Fibroblast of skin of back (primary cell): ENCODE measurements at regions not wholly inside any gene's neighbourhood (a gene's known extent, or its start where the extent isn't known, plus 50 kb on each side); places are given as distances from the start of the nearest gene placed in this dataset.
"Not testable (repeated sequence)": the region's sequence is repeated elsewhere in the genome, so short reads cannot be mapped to it uniquely, and the experiment has no call there.

Source experiments
- DNase-seq: peaks from one replicate; pipeline ENCODE4 v3.0.0-alpha.2; 2013

DNA sequence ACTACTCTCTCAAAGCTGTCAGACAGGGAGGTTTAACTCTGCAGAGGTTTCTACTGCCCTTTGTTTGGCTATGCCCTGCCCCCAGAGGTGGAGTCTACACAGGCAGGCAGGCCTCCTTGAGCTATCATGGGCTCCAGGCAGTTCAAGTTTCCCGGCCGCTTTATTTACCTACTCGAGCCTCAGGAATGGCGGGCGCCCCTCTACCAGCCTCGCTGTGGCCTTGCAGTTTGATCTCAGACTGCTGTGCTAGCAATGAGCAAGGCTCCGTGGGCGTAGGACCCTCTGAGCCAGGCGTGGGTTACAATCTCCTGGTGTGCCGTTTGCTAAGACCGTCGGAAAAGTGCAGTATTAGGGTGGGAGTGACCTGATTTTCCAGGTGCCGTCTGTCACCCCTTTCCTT lies 124.3 kb downstream of the PTCHD1 start:
- not testable (repeated sequence) for DNase-seq

DNA sequence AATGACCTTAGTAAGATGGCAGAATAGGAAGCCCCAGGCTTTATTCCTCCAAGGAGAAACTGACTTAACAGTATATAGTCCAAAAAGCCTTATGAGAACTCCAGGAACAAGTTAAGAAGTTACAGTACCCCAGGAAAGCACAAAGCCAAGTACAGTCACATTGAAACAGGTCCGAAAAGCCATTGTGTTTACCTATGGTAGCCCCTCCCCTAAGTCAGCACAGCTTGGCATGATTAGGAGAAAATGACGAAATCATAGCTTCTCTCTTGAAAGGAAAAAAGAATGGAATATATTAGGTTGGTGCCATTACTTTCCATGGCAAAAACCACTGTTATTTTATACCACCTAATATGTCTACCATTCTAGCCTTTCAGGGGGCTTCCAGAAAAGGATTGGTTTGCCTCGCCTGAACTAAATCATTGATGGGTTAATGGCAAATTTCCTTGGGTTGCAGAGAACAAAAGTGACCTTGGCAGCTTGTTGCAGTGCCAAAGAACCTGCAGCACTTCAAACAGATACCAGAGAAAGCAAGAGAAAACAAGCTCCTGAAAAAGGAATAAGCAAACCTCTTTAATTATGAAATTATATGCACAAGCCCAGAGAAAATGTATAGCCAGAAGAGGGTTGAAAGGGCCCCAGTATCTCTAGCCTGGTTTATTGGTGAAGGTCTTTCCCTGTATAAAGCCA lies 130.6 kb downstream of the PTCHD1 start:
- DNase-seq, result no peak

DNA sequence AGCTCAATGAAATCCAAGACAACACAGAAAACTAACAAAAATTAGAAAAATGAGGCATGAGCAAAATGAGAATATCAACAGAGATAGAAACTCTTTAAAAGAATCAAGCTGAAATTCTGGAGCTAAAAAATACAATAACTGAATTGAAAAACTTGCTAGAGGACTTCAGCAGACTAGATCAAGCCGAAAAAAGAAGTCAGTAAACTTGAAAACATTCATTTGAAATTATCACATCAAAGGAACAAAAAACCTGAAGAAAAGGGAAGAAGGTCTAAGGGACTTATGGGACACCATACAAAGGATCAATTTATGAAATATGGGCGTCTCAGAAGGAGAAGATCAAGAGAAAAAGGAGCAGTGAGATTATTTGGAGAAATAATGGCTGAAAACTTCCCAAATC lies 131.3 kb downstream of the PTCHD1 start:
- DNase-seq, result no peak

DNA sequence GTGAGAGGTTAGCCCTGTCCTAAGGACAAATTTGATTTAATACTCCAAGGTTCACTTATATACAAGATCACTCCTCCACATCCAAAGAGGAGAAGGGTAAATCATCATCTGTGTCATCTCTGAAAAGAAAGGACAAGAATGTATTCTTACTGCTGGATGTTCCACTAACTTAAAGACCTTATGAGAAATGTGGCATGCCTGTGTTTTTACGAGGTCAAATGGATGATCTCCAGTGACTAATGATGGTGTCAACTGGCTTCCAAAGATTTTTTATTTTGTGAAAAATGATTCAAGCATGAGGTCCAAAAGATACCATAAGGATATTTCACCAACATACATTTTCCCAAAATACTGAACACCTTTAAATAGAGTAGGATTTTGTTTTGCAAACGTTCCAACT lies 143.4 kb downstream of the PTCHD1 start:
- DNase-seq, result peak; percentile 63

DNA sequence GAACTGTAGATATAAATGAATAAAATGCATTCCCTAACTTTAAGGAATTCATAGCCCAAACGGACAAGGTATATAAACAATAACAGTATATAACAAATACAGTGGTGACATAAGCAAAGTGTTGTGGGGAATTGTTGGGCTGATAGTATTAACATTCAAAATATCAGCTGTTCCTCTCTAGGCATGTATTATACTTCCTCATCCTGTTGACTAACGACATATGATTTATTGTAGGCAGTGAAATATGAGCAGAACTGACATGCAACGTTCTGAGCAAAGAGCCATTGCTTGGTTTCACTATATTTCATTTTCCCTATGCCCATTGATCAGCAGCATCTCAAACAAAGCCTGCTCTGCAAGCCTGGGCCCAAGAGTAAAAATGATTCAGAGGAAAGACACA lies 143.9 kb downstream of the PTCHD1 start:
- DNase-seq, result no peak

DNA sequence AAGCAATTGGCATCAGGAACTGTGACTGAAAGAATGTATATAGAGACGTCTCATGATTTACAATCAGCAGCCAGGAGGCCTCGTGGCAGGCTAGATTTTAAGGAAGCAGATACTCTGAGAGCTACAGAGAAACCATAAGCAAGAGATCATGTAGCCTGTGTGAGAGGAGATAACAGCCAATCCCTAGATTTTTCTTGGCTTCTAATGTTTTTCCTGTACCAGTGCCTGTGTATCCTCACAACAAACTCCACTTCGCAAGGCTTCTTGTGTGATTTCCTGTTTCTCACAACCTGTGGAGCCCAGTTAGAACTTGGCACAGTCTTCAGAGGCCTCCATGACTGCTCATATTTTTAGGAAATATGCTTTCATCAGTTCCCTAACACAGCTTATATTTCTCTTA lies 147.9 kb downstream of the PTCHD1 start:
- DNase-seq, result no peak

DNA sequence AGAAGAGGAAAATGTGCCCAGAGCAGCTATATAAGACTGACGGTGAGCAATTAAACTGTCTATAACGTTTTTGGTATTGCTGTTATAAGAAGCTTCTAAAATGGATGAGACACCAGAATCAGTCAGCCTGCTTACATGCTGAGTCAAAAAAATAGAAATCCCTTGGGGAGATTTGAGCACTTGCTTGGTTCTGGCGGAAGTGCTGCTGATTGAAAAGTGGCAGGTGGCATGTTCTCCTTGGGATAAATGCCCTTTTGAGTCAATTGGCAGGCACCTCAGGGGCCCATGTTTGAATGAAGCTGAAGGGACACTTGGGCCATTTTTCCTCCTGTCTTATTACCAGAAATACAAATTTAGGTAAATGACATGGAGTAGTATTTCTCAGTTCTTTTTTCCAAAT lies 148.7 kb downstream of the PTCHD1 start:
- no peak for DNase-seq

DNA sequence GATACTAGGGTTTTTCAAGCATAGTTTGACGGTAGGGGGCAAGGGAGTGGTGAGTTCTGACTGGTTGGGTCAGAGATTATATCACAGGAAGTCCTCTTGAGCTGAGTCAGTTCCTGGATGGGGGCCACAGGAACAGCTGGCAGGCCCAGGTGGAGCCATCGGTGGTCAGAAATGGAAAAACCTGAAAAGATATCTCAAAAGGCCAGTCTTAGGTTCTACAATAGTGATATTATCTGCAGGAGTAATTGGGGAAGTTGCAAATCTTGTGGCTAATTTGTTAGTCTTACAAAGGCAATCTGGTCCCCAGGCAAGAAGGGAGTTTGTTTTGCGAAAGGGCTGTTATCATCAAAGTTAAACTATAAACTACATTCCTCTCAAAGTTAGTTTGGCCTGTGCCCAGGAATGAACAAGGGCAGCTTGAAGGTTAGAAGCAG lies 159.3 kb downstream of the PTCHD1 start:
- DNase-seq, result no peak

DNA sequence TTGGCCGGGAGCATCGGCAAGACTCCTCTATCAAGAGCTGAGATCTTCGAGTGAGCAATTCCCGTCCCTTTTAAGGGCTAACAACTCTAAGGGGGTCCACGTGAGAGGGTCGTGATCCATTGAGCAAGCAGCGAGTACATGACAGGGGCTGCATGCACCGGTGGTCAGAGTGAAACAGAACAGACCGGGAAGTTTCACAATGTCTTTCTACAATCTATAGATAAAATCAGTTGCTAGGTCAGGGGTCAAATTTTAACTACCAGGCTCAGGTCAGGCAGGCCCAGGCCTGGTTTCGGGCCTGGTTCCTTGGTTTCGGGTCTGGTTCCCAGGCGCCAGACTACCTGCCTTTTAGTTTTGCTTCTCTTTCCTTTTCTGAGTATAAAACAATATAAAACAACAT lies 160.1 kb downstream of the PTCHD1 start:
- no peak for DNase-seq

DNA sequence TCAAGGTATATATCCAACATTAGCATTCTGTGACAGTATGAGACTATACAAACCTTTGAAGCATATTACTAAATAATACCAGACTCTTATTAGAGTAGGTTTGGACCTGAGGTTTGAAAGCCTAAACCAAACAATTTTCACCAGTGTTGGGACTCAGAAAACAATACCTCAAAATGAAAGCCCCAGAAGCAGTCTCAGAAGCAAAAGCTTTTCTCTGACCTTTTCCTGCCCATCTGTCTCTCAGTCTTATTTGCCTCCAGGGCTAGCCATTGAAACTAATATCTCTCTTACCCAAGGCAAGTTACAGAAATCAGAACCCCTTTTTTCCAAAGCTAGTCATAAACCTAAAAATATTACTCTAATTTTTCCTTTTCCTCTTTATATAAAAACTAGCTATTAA lies 163.3 kb downstream of the PTCHD1 start:
- no peak for DNase-seq

DNA sequence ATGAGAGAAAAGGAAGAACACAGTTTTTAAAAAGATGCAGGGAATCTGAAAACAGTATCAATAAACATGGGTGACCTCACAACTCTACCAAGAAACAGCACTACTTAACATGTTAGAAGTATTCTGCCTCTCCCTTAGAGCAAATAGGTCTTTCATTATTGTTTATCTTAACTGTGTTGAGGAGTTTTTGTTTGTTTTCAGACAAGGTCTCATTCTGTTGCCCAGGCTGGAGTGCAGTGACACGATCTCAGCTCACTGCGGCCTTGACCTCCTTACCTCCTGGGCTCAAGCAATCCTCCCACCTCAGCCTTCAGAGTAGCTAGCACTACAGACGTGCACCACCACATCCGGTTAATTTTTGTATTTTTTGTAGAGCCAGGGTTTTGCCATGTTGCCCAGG lies 165.3 kb upstream of the PRDX4 start:
- no peak for DNase-seq

DNA sequence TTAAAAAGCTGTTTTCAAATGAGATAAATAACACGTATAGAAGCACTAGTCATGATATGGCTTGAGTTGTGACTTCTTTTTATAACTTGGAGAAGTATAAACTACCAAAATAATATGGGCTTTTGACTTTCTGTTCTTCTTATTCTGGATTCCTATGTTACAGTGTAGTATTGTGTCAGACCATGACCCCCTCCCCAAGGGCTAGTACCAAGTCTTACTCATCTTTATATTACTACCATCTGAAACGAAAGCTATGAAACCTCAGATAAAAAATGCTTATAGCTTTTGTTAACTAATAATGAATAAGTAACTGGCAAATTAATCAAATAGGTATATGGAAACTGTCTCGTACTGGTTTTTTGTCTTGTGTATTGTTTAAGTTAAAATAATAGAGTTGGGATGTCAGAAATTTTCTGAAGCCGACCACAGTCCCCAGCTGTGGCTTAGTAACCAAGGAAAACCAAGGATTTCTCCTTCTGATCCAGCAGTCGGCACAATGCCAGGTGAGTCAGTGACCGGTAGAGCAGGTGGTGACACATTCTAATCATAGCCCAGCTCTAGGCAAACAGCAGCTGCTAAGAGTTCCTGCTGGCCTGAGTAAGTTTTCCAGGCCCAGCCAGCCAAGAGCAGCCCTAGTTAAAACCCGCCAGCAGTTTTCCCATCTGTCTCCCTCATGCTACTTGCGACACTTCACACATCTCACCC lies 163.3 kb upstream of the PRDX4 start:
- peak; percentile 87 for DNase-seq

DNA sequence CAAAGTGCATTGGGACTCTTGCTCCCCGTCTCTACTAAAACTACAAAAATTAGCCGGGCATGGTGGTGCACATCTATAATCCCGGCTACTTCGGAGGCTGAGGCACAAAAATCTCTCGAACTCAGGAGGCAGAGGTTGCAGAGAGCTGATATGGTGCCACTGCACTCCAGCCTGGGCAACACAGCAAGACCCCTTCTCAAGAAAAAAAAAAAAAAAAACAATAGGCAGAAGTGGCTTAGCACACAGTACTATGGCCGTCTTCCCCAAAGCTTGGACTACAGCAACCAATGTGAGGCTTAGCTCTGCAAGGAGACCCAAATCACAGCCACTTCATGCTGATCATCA lies 162.8 kb upstream of the PRDX4 start:
- no peak for DNase-seq

DNA sequence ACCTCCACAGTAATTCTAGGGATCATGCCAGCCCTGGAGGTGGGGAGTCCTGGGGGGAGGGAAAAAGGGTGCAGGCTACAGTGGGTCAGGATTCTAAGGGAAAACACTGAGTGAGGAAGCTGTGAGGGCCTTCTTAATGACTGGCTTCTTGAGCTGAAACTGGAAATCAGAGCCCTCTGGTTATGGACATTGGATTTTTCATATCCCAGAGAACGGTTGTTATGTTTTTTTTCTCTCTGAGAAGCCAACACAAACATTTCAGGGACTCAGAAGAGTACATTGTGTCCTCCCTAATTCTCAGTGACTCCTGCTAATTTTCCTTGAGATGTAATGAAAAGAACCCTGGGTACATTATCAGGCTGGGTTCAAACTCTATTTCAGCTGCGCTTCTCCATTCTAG lies 162.4 kb upstream of the PRDX4 start:
- no peak for DNase-seq

DNA sequence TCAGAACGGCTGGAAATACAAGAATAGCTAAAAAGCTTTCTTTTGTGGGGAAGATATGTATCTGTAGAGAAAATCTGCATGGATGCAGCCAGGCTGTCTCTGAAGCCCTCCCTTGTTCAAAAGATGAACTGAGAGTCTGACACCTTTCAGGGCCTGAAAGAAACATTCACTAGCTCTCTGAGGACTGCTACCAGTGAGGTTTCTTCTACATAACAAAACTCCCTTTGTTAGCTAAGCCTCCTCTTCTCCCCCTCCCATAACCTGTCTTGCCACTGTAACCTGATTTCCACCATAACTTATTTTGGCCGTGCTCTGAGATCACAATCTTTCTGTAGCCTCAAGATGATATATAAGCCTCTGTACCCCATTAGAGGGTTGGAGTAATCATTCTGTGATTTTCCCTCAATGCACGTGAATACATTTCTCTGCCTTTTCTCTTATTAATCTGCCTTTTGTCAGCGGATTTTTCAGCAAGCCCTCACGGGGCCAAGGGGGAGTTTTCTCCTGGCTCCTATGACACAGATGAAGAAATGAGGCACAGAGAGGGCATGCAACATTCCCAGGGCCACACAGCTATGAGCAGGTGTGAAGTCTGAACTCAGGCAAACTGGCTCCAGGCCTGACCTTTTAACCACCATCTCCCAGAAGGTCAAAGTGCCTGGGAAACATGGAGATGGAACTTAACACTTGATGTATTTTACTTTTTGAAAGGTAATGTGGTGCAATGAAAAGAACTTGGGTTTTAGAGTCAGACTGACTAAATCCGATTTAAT lies 161.6 kb upstream of the PRDX4 start:
- DNase-seq, result no peak

DNA sequence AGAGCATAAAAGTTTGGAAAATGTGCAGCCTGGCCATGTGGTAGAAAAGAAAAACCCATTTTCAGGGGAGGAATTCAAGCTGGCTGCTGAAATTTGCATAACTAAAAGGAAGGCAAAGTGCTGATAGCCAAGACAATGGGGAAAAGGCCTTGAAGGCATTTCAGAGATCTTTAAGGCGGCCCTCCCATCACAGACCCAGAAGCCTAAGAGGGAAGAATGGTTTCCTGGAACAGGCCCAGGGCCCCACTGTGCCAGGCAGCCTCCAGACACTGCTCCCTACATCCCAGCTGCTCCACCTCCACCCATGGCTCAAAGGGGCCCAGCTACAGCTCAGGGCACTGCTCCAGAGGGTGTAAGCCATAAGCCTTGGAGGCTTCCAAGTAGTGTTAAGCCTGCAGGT lies 158.0 kb upstream of the PRDX4 start:
- no peak for DNase-seq

DNA sequence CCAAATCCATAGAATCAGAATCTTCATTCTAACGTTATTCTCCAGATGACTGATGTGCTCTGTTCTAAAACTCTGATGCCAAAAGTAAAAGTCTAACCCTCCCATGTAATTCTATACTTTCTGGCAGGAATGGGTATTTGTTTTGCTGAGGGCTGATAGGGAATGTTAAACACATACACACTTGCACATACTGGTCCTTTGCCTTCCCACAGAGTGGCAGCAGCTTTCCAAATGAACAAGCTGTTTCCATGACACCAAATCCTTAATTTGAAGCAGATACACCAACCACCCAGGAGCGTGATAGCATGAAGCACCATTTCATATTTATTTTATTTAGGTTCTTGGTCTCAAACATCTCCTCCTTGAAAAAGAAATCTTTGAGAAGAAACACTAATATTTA lies 155.5 kb upstream of the PRDX4 start:
- DNase-seq, result no peak

DNA sequence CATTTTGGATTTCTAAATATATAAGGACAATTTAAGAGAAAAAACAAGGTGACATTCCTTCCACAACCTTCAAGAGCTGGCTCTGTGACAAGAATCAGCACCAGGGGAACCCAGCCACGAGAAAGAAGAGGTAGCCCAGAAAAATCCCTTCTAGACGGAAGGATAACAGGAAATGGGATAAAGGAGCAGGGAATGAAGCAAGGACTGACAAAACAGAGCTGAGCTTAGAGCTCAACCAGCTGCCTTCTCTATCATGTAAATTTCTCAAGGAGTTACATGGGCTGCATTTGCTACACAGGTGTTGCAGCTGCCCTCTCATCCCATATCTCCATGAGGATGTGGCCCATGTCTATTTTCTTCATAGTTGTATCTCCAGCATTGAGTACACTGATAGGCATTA lies 154.2 kb upstream of the PRDX4 start:
- peak; percentile 1 for DNase-seq

DNA sequence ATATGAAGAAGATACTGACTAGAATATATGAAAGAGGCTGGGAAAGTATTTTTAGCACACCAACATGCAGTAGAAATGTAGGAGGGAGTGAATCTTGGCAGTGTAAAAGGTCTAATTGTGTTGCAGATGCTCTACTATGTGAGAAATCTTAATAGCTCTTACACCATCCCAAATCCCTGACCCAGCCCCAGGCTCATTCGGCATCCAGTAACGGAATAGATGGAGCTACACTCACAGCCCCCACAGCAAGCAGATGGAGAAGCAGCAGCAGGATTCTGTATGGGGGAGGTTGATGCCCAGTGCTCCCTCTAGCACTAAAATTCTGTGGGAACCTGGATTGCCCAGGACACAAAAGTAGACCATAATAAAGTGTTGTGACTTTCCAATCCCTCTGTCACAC lies 153.2 kb upstream of the PRDX4 start:
- DNase-seq, result no peak

DNA sequence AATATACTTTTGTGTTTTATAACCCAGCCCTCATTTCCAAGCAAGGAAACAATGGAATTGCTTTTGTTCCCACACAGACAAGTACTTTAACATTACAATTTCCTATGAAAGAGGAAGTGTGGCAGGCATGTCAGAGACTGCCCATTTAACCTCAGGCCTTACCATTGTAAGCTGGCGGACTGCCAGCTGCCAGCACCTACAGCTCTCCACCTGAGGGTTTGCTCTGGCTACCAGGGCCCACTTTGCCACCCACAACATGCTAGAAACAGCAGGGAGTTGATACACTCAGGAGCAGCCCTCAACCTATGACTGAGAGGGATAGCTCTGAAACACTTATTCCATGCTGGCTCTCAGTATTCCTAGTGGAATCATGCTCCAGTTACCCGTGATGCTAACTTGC lies 152.3 kb upstream of the PRDX4 start:
- DNase-seq, result no peak

DNA sequence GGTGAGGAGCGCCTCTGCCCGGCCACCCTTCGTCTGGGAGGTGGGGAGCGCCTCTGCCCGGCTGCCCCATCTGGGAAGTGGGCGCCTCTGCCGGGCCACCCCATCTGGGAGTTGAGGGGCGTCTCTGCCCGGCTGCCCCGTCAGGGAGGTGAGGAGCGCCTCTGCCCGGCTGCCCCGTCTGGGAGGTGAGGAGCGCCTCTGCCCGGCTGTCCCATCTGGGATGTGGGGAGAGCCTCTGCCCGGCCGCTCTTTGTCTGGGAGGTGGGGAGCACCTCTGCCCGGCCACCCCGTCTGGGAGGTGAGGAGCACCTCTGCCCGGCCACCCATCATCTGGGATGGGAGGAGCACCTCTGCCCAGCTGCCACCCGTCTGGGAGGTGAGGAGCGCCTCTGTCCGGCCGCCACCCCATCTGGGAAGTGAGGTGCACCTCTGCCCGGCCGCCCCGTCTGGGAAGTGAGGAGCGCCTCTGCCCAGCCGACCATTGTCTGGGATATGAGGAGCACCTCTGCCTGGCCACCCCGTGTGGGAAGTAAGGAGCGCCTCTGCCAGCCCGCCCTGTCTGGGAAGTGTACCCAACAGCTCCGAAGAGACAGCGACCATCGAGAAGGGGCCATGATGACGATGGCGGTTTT lies 144.2 kb upstream of the PRDX4 start:
- DNase-seq, result not testable (repeated sequence)

DNA sequence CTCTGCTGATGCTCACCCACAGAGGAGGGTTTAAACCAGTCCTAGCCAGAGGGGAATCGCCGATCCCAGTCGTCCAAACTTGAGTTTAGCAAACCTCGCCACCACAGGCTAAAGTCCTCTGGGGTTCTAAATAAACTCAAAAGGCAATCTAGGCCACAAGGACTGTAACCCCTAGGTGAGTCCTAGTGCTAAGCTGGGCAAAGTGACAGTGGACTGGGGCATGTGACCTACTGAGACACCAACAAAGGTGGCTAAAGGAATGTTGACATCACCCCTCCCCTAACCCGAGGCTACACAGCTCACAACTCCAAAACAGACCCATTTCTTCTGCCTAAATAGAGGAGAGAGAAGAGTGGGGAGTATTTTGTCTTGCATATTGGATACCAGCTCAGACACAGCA lies 142.8 kb upstream of the PRDX4 start:
- no peak for DNase-seq

DNA sequence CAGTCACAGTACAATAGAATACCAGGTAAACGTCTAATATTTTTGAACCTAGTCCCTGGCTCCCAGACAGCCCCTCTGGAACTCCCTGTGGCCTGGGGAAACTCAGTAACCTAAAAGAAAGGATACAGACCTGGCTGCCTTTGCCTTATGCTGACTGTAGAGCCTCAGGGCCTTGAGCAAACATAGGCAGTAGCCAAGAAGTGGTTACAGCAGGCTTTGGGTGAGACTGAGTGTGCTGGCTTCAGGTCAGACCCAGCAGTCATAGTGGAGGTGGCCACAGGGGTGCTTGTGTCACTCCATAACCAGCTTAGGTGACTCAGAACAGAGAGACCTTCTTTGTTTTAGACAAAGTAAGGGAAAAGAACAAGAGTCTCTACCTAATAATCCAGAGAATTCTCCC lies 141.8 kb upstream of the PRDX4 start:
- no peak for DNase-seq

DNA sequence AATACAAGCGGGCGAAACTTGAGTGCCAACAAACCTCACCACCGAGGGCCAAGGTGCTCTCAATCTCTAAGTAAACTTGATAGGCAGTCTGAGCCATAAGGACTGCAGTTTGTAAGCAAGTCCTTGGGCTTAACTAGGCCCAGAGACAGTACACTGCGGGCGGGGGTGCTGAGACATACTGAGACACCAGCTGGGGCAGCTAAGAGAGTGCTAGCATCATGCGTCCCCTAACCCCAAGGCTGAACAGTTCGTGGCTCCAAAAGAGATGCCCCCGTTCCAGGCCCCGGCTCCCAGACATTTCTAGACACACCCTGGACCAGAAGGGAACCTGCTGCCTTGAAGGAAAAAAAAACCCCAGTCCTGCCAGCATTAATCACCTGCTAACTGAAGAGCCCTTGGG lies 126.8 kb upstream of the PRDX4 start:
- DNase-seq, result no peak
